B cell (primary cell): ENCODE measurements at regions not wholly inside any gene's neighbourhood (a gene's known extent, or its start where the extent isn't known, plus 50 kb on each side); places are given as distances from the start of the nearest gene placed in this dataset.

ENCODE experiments used
- ATAC-seq: fragments of 200-7000 bp; cut with Tn5 transposase; one replicate; pipeline ENCODE4 v1.10.0; 2021; ENCODE audit warnings: low read depth, mild to moderate bottlenecking, moderate number of reproducible peaks, moderate library complexity
- CTCF ChIA-PET: fragments of 350-600 bp; sonication (Branson Sonifier 250); formaldehyde crosslinking; loops from one replicate; lab custom pipeline; 2021; ENCODE audit warnings: antibody characterized with exemption, inconsistent platforms; lab: Charles Lee
- POLR2A ChIA-PET: fragments of 350-600 bp; sonication (Branson Sonifier 250); formaldehyde crosslinking; loops from one replicate; lab custom pipeline; 2021; ENCODE audit warnings: antibody characterized with exemption; lab: Charles Lee
- DNase-seq: peaks from one replicate; pipeline ENCODE4 v3.0.0; 2013
- H2AFZ ChIP-seq: 2 replicates; pipeline ENCODE4 v1.6.1; 2012; ENCODE audit warnings: mild to moderate bottlenecking, low read depth, low read length; ENCODE audit not compliant: insufficient read depth, poor library complexity, severe bottlenecking
- H3K27ac ChIP-seq, 2 donors: 1 replicate in 1 of 2; 2 replicates in 1 of 2; pipeline ENCODE4 v1.5.1; 2012 to 2013; ENCODE audit warnings: low read length in 2 of 2, mild to moderate bottlenecking in 2 of 2, moderate library complexity in 1 of 2
- H3K27me3 ChIP-seq, 4 experiments: fragments of 200-600 bp in 1 of 4; sonication (generic) in 1 of 4; replicated peaks in 1 of 4; 1 replicate in 2 of 4; 2 replicates in 2 of 4; pipeline versions ENCODE4 v1.6.1 to v1.7.0; 2013 to 2016; ENCODE audit warnings: low read length in 3 of 4, mild to moderate bottlenecking in 2 of 4, mixed read lengths in 1 of 4, moderate library complexity in 1 of 4; ENCODE audit not compliant: insufficient read depth in 4 of 4, control insufficient read depth in 3 of 4; ENCODE audit errors: control extremely low read depth in 1 of 4
- H3K36me3 ChIP-seq, 2 experiments: replicated peaks in 1 of 2; 1 replicate in 1 of 2; 2 replicates in 1 of 2; pipeline versions ENCODE4 v1.6.1 to v1.7.1; 2013; ENCODE audit warnings: low read length in 1 of 2; ENCODE audit not compliant: insufficient read depth in 2 of 2, control insufficient read depth in 1 of 2; ENCODE audit errors: control extremely low read depth in 1 of 2, extremely low read depth in 1 of 2
- H3K4me1 ChIP-seq, 2 donors: fragments of 200-600 bp in 1 of 2; sonication (generic) in 1 of 2; 1 replicate in 1 of 2; 2 replicates in 1 of 2; pipeline versions ENCODE4 v1.5.1 to v1.6.1; 2013 to 2017; ENCODE audit warnings: low read length in 2 of 2; ENCODE audit not compliant: control insufficient read depth in 2 of 2, insufficient read depth in 2 of 2
- H3K4me2 ChIP-seq: replicated peaks from 2 replicates; pipeline ENCODE3; 2012; ENCODE audit warnings: mild to moderate bottlenecking, low read depth, low read length; ENCODE audit not compliant: poor library complexity, severe bottlenecking
- H3K4me3 ChIP-seq, 5 experiments: fragments of 200-600 bp in 1 of 5; sonication (generic) in 1 of 5; 1 replicate in 3 of 5; 2 replicates in 2 of 5; pipeline versions ENCODE4 v1.5.1 to v1.7.0; 2011 to 2016; ENCODE audit warnings: low read length in 4 of 5, mild to moderate bottlenecking in 4 of 5, low read depth in 2 of 5, control low read depth in 1 of 5, moderate library complexity in 1 of 5; ENCODE audit not compliant: insufficient read depth in 1 of 5; ENCODE audit errors: control extremely low read depth in 1 of 5, extremely low read depth in 1 of 5
- H3K79me2 ChIP-seq: fragments of 200-600 bp; sonication (generic); one replicate; pipeline ENCODE4 v1.6.0; 2016; ENCODE audit warnings: low read length; ENCODE audit not compliant: control insufficient read depth, insufficient read depth
- H3K9ac ChIP-seq: fragments of 200-600 bp; sonication (generic); 2 replicates; pipeline ENCODE4 v1.6.1; 2017; ENCODE audit warnings: mild to moderate bottlenecking, low read length, moderate library complexity
- H3K9me3 ChIP-seq, 3 donors: one replicate each; pipeline versions ENCODE4 v1.6.1 to v1.7.1; 2013; ENCODE audit warnings: low read length in 2 of 3; ENCODE audit not compliant: control insufficient read depth in 2 of 3, insufficient read depth in 1 of 3; ENCODE audit errors: control extremely low read depth in 1 of 3
- H4K20me1 ChIP-seq: 2 replicates; pipeline ENCODE4 v1.6.0; 2012; ENCODE audit warnings: mild to moderate bottlenecking, low read length; ENCODE audit not compliant: insufficient read depth, control insufficient read depth, poor library complexity, severe bottlenecking
- H3K27ac Mint-ChIP-seq: one replicate; pipeline ENCODE4 v1.8.0; 2021; ENCODE audit warnings: mixed read lengths
- H3K27me3 Mint-ChIP-seq: one replicate; pipeline ENCODE4 v1.8.0; 2021; ENCODE audit warnings: mixed read lengths
- H3K4me1 Mint-ChIP-seq: one replicate; pipeline ENCODE4 v1.8.0; 2021; ENCODE audit warnings: mixed read lengths
- H3K4me3 Mint-ChIP-seq: one replicate; pipeline ENCODE4 v1.8.0; 2021; ENCODE audit warnings: mixed read lengths
- H3K9me3 Mint-ChIP-seq: one replicate; pipeline ENCODE4 v1.8.0; 2022; ENCODE audit warnings: mixed read lengths; ENCODE audit not compliant: insufficient read depth
- CTCF ChIP-seq: fragments of 200-600 bp; IDR thresholded peaks from one replicate; pipeline ENCODE4 v1.8.0; 2022; ENCODE audit warnings: antibody characterized with exemption, mild to moderate bottlenecking
- EZH2 ChIP-seq: IDR thresholded peaks from 2 replicates; pipeline ENCODE4 v1.6.1; 2012; ENCODE audit warnings: borderline replicate concordance, low read depth, mild to moderate bottlenecking, moderate library complexity, low read length; ENCODE audit not compliant: insufficient read depth, poor library complexity, severe bottlenecking
- WGBS: methylation state at CpG from one replicate; pipeline ENCODE4 v1.1.5; 2013; ENCODE audit warnings: missing lambda C conversion rate; ENCODE audit not compliant: insufficient coverage; 5-methylcytosine and 5-hydroxymethylcytosine counted together
- intact Hi-C: fragments of 100-400 bp; cut with micrococcal nuclease; formaldehyde crosslinking; loops from one replicate; pipeline ENCODE4 v1.10.0; 2022

GRCh38 chr1:232380131-232380530 is 249.8 kb downstream of the SIPA1L2 start:
- POLR2A ChIA-PET = no interaction called here
- Histone ChIP-seq H3K4me1 (no peaks in the 10 kb centered on the region), H3K9ac (no peak overlapping the region), H4K20me1 (no peaks in the 10 kb centered on the region), H3K79me2 (no peaks in the 10 kb centered on the region), H3K4me3 (no peak overlapping the region), H3K36me3 (no peaks in the 10 kb centered on the region), H3K4me2 (no peak overlapping the region), H3K27ac (no peak overlapping the region), H3K9me3 (peaks cover 0 to 4% (median 0%) of the 10 kb centered on the region in 3 donors), H3K27me3 (no peaks in the 10 kb centered on the region), H2AFZ (no peak overlapping the region)
- TF ChIP-seq CTCF (no peak), EZH2 (no peak)
- WGBS = 100% methylated on average over 2 of the region's 3 CpGs
- CTCF ChIA-PET = no interaction called here
- no peaks in the 10 kb centered on the region for H3K27me3 Mint-ChIP-seq
- H3K4me3 Mint-ChIP-seq = no peak overlapping the region
- no peaks in the 10 kb centered on the region for H3K4me1 Mint-ChIP-seq
- no peak overlapping the region for H3K27ac Mint-ChIP-seq
- H3K9me3 Mint-ChIP-seq = no peaks in the 10 kb centered on the region
- intact Hi-C loops = no loop called here
- no peak for DNase-seq
- ATAC-seq = no peak

- Histone ChIP-seq H3K27ac (no peak overlapping the region), H3K9me3 (peaks cover 0 to 4% (median 0%) of the 10 kb centered on the region in 3 donors), H3K79me2 (no peaks in the 10 kb centered on the region), H3K4me1 (no peaks in the 10 kb centered on the region), H3K4me2 (no peak overlapping the region), H3K9ac (no peak overlapping the region), H3K27me3 (no peaks in the 10 kb centered on the region), H4K20me1 (no peaks in the 10 kb centered on the region), H3K36me3 (no peaks in the 10 kb centered on the region), H3K4me3 (no peak overlapping the region), H2AFZ (no peak overlapping the region)
- WGBS = 96% methylated on average over 4 of the region's 7 CpGs
- intact Hi-C loops = no loop called here
- ATAC-seq = no peak
- ChIA-PET POLR2A (no interaction called here), CTCF (no interaction called here)
- TF ChIP-seq CTCF (no peak), EZH2 (no peak)
- no peaks in the 10 kb centered on the region for H3K27me3 Mint-ChIP-seq
- no peaks in the 10 kb centered on the region for H3K4me1 Mint-ChIP-seq
- no peaks in the 10 kb centered on the region for H3K9me3 Mint-ChIP-seq
- DNase-seq = no peak
- H3K27ac Mint-ChIP-seq = no peak overlapping the region
- H3K4me3 Mint-ChIP-seq = no peak overlapping the region
Observed at GRCh38 chr1:232379063-232379434, 250.9 kb downstream of the SIPA1L2 start.
